GM19025 (cell line): ENCODE measurements at regions not wholly inside any gene's neighbourhood (a gene's known extent, or its start where the extent isn't known, plus 50 kb on each side); places are given as distances from the start of the nearest gene placed in this dataset.

Experiments used
- ATAC-seq: cut with Tn5 transposase; IDR thresholded peaks from one replicate; pipeline ENCODE4 v1.9.1; 2021; ENCODE audit warnings: mild to moderate bottlenecking, low read depth, moderate library complexity; ENCODE audit not compliant: unreplicated experiment

DNA sequence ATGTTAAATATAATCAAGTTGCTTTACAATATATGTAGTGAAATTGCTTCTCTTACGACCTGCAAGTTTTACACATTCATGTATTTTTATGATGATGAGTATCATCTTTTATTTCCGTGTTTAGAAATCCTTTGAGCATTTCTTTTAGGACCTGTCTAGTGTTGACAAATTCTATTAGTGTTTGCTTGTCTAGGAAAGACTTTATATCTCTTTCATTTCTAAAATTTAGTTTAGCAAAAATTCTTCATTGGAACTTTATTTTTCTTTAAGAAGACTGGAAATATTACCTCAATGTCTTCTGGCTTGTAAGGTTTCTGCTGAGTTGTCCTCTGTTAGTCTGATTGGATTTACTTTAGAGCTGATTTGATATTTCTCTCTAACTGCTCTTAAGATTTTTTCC lies 920.9 kb upstream of the CTNND2 start:
- no peak for ATAC-seq

DNA sequence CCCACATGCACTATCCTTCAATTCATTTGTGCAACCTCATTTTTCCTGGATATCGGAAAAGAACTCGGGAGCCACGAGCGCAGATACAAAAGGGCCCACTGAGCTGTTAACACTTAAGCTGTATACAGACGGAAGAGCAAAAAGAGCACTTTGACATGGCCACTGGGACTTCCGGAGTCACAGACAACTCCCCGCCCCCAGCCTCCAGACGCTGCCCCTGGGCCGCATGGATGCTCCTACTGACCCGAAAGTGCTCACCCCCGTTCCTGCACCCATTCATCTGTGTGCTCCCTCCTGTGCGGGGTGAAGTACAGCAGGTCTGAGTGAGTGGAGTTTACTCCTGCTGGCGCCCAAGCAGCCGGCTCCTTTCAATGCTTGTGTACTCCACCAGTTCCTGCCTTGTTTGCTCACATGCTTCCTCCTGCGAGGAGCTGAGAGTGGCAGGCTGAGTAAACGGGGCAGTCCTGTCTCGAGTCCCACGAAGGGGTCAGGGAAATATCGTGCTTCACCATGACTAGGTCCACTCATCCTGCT lies 901.0 kb upstream of the CTNND2 start:
- ATAC-seq, result no peak

DNA sequence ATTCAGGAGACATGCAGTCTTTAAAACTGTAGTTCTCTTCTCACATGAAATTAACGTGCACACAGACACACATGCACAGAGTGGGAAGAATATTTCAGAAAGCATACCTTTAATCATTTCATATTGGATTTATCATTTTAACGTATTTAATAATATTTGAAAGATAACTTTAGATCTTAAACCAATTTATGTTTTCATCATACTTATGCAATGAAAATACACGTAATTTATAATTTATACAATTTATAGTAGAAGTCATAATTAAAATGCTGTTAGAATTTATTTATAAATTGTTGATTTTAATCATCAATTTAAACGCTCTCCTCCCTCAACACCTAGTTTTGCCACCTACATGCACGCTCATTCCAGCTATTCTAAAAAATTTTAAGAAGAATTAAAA lies 894.9 kb upstream of the CTNND2 start:
- ATAC-seq, result no peak

- ATAC-seq, result no peak
Measured at GRCh38 chr5:12795333-12795663, 891.1 kb upstream of the CTNND2 start.

DNA sequence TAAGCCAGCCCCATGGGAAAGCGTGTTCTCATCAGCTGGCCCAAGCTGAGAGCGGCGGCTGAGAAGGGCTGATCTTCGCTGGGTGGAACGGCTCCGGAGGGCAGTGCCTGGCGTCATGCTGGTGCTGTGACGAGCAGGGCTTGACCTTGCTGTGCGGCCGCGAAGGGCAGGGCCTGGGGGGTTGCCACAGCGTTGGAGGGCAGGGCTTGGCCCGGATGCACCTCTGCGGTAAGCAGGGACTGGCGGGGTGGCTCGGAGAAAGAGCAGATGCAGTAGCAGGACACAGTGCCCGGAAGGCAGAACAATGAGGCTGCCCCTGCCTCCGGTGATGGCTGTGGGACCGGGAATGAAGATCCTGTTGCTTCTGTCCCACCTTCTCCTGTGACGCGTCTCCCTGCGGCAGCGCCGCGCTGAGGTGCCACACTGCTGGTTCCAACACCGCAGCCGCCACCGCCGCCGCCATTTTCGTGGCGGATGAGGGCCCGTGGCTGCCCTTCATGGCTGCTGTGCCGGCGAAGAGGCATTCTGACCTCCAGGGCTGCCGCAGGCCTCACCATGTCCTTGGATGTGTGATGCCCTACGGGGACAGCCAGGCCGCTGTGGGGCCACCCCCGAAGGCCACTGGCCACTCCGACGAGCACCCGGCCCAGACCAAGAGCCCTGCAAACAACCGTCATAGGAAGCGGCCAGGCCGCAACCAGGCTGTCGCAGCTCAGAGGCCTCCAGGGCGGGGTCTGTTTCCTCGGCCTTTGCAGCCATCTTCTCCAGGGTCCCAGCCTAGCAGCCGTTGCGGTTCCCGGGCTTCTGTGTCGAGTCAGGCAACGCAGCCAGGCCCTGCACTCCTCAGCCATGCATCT lies 890.5 kb upstream of the CTNND2 start:
- ATAC-seq, result no peak

GRCh38 chr5:12793373-12793772 lies 889.1 kb upstream of the CTNND2 start:
- ATAC-seq, result no peak

- no peak for ATAC-seq
Measured at GRCh38 chr5:12780536-12780935, 876.3 kb upstream of the CTNND2 start.

- ATAC-seq, result no peak
Measured at GRCh38 chr5:12777342-12777741, 873.1 kb upstream of the CTNND2 start.

- ATAC-seq, result no peak
Measured at GRCh38 chr5:12772276-12772675, 868.0 kb upstream of the CTNND2 start.

GRCh38 chr5:12759377-12759776 lies 855.1 kb upstream of the CTNND2 start:
- no peak for ATAC-seq

DNA sequence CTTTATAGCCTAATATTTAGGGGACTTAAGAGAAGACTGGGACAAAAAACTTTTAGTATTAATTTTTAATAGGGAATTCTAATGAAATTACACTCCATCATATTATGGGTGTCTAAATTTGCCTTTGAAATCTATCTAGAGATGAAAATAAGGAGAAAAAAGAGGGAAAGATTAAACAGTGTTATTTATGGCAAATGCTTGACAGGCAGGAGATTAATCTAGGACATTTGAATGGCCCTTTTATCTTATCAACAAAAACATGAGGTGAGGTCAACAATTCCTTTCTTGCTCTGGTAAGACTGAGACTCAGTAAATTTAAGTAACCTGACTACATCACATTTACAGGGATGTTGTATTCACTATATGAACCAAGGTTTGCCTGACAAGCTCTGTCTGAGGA lies 852.8 kb upstream of the CTNND2 start:
- ATAC-seq, result no peak

GRCh38 chr5:12745537-12745936 lies 841.3 kb upstream of the CTNND2 start:
- no peak for ATAC-seq

DNA sequence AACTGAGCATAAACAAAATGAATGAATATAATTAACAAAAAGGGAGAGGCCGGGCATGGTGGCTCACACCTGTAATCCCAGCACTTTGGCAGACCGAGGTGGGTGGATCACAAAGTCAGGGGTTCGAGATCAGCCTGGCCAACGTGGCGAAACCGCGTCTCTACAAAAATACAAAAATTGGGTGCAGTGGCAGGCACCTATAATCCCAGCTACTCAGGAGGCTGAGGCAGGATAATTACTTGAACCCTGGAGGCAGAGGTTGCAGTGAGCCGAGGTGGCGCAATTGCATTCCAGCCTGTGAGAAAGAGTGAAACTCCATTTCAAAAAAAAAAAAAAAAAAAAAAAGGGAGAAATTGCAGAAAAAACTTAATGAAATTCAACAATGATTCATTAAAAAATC lies 839.3 kb upstream of the CTNND2 start:
- ATAC-seq, result no peak

DNA sequence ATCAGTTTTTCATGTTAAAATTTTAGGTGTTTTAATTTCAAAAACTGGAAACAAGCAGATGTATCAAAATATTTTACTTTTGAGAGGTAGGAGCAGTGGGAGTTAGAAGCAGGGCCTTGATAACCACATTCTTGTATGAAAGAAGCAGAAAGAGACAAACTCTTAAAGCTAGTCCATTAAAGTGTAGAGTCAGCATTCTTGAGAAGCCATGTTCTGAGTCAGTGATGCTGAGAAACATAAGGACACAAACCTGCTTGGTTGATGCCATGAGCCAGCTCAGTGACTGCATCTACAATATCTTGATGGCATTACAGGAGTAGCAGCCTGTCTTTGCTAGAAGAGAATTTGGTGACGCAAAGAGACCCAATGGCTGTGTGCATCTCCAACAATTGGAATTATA lies 826.1 kb upstream of the CTNND2 start:
- no peak for ATAC-seq

DNA sequence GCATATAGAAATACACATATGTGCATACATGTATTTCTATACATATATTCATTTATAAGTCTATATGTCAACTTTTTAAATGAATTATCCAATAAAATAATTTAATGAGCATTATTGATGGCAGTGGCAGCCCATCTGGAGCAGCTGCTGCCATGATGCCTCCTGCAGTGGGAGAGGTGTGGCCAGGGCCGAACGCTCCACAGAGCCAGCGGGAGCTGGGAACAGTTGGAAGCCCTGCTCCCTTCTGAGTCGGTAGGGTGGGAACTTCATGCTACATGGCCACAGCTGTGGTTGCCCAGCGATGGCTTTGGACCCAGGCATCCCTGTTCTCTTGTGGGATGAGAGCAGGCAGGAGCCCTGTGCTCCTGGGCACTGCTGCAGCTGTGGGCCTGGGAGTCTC lies 812.4 kb upstream of the CTNND2 start:
- ATAC-seq, result no peak

DNA sequence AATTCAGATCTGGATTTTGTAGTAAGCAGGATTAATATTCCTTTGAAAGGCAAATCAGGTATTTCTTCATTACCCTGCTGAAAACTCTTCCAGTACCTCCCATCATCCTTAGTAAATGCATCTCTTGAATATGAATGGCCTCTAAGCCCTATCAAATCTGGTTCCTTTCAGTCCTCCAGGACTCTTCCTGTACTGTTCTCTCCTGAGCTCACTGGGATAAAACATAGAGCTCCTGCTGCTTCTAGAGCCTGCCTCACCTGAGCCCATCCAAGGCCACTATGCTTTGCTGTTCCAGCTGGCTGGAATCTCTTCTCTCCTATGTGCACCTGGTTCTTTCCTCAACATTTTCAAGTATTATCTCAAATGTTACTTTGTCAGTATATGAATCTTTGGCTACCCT lies 803.3 kb upstream of the CTNND2 start:
- ATAC-seq, result no peak

DNA sequence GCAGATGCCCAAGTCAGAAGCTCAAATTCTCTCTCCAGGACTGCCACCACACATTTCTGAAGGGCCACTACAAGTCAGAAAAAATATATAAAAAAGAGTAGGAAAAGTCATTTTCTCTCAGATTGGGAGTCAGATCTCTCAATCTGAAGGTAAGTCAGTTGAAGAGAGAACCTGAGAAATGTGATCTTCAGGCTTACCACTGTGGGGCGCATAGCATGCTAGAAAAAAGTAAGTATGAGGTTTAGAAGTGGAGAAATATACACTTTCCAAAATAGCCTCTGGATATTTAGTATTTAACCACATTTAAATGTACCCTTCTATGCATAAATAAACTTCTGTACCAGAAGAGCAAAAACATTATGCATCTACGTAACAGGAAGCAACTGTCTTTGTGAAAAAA lies 800.7 kb upstream of the CTNND2 start:
- no peak for ATAC-seq

DNA sequence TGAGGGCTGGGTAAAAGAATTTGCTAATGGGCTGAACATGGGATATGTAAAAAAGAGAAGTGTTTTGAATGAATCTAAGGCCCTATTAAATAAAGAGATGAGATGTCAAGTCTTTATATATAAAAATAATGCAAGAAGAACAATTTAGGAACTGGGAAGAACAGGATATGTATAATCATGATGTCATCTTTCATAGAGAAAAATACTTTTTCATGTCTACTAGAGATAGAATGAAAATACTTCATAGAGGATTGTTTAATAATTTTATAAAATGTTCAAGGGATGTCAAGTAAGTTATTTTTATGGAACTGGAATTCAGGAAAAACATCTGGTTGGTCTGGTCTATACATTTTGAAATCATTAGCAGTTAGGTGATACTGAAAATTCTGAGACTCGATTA lies 799.0 kb upstream of the CTNND2 start:
- ATAC-seq, result no peak

DNA sequence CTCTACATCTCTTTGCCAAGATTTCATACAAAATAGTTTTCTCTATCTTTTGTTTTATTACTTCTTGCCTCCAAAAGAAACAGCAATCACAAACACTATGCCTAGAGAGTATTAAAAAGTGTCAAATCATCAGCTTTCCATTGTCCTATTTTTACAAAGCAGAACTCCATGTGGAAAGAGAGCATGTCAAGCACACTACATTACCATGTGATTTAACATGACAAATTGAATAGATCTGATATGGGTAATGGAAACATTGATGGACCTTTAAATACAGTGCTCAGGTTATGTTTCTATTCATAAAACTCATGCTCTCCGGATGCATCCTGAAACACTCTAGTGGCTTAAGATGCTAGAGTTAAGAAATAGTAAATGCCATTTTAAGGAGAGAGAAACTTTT lies 791.4 kb upstream of the CTNND2 start:
- no peak for ATAC-seq

- ATAC-seq, result no peak
Measured at GRCh38 chr5:12691330-12691729, 787.1 kb upstream of the CTNND2 start.

GRCh38 chr5:12690361-12690760 lies 786.1 kb upstream of the CTNND2 start:
- no peak for ATAC-seq

GRCh38 chr5:12683249-12683648 lies 779.0 kb upstream of the CTNND2 start:
- ATAC-seq, result no peak

DNA sequence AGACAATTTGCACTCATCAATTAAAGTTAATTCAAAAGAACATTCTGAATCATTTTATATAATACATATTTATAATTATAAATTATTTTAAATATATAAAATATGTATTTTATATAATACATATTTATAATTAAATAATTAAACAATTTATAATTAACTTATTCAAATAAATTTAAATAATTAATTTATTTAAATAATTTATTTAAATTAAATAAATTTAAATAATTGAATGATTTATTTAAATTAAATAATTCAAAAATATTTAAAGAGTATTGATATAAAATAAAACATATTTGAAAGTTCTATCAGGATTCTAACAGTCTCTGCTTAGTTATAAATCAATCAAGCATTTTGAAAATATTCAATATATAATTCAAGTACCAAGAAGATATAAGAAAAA lies 775.5 kb upstream of the CTNND2 start:
- ATAC-seq, result no peak
